VCaP (cell line): ENCODE measurements at regions not wholly inside any gene's neighbourhood (a gene's known extent, or its start where the extent isn't known, plus 50 kb on each side); places are given as distances from the start of the nearest gene placed in this dataset.

Experiments used
- H3K27ac ChIP-seq: fragments of 450-650 bp; 2 replicates; pipeline ENCODE4 v1.5.1; 2017
- CTCF ChIP-seq: fragments of 450-650 bp; conservative IDR thresholded peaks from 2 replicates; pipeline ENCODE4 v1.5.1; 2017; ENCODE audit warnings: mild to moderate bottlenecking, moderate library complexity

DNA sequence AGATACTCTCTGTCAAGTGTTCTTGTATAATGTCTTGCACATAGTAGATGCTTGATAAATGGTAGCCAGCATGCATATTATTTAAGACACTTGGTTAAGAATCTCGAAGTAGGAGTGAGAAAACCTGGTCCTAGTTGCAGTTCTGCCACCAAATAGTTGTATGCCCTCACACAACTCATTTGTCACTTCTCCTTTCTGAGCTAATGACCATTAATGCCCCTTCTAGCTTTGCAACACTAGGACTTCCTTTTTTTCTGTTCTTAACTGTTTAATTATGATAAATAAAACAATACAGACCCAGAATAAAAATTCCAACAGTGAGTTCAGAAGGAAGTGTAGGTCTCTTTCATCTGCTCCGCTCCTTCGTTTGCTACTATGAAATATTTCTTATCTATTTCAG, 453.6 kb downstream of the TMEM135 start:
- no peak for TF ChIP-seq CTCF
- H3K27ac ChIP-seq, result no peak overlapping the region

DNA sequence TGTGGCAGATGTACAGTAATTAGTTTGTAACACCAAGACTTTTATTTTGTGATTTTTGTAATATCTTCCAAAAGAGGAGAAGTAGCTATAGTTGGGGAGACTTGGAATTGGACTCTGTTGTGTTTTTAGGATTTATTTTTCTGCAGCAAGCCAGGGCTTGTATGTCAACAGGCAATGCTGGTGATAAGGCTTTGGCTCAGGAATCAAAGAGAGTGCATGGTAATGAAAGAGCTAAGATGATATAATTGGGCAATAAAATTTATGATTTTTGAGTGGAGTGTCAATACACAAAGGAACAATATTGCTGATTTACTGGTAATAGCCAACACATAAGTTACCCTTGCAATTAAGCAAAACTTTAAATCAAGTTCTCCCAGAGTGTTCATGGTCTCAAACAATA, 452.9 kb downstream of the TMEM135 start:
- H3K27ac ChIP-seq, result no peak overlapping the region
- no peak for TF ChIP-seq CTCF

- no peak overlapping the region for H3K27ac ChIP-seq
- no peak for TF ChIP-seq CTCF
Measured at GRCh38 chr11:87484566-87484965, 446.8 kb downstream of the TMEM135 start.

DNA sequence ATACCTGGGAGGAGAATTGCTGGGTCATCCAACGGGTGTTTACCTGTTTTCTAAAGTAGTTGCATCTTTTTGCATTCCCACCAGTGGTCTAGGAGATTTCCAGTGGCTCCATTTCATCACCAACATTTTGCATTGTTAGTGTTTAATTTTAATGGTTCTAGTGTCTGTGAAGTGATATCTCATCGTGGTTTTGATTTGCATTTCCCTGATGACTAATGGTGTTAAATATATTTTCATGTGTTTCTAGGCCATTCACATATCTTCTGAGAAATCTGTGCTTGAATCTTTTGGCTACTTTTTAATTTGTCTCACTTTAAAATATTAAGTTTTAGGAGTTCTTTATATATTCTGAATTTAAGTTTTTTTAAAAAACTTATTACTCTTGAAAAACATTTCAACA, 439.6 kb downstream of the TMEM135 start:
- no peak for TF ChIP-seq CTCF
- H3K27ac ChIP-seq, result no peak overlapping the region

DNA sequence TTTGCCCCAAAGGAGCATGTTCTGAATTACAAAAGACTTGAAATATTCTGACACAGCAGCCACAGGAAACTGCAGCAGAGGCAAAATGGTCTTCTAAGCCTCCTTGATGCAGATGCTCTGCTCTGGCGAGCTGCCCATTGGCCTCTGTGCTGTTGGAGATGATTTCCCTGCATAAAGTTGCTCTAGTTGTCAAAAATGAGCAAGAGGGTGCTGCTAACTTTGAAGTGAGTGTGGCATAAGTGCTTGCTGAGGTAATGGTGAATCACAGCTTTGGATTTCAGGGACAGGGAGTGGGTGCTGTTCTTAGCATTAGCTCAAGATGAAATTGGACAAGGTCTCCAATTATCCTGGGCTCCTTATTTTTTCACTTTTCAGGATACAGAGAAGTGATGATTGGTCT, 435.4 kb downstream of the TMEM135 start:
- TF ChIP-seq CTCF, result no peak
- no peak overlapping the region for H3K27ac ChIP-seq

- H3K27ac ChIP-seq, result no peak overlapping the region
- TF ChIP-seq CTCF, result no peak
Measured at GRCh38 chr11:87466223-87466622, 428.5 kb downstream of the TMEM135 start.

DNA sequence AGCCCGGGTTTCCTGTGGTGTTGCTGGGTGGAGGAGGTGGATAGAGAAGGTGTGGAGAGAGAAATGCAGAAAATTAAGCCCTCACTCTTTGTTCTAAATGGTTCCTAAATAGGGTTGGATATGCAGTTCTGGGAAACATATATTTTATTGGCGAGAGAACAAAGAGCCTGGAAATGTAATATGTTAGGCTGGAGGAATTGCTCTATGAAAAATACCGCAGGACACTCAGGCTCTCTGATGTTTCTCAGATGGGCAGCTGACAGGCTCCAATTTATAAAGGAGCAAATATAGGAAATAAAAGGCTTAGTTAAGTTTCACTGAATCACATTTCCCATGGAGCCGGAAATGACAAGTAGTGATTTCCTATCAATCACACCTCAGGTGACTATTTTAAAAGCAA, 428.0 kb downstream of the TMEM135 start:
- no peak for TF ChIP-seq CTCF

More for the DNA sequence above, 428.0 kb downstream of the TMEM135 start:
- H3K27ac ChIP-seq, result no peak overlapping the region
